ENCODE measurements at regions not wholly inside any gene's neighbourhood (a gene's known extent, or its start where the extent isn't known, plus 50 kb on each side); places are given as distances from the start of the nearest gene placed in this dataset.

GRCh38 chr15:94177112-94177511, 54.2 kb upstream of the MCTP2 start:
- no peak for FAIRE-seq
- no peak for TF ChIP-seq POLR2A (IDR thresholded peaks at IDR 0.05; ENCODE audit: low read depth, low read length)
- no peak for DNase-seq (ENCODE audit: insufficient read length, low spot score)

- no peak for TF ChIP-seq POLR2A (IDR thresholded peaks at IDR 0.05; ENCODE audit: low read depth, low read length)
- no peak for FAIRE-seq
Observed at GRCh38 chr15:94175420-94175819, 55.9 kb upstream of the MCTP2 start.

GRCh38 chr15:94174399-94174802, 57.0 kb upstream of the MCTP2 start:
- FAIRE-seq = no peak
- no peak for DNase-seq (ENCODE audit: insufficient read length, low spot score)
- TF ChIP-seq POLR2A (IDR thresholded peaks at IDR 0.05; ENCODE audit: low read depth, low read length) = no peak

More at GRCh38 chr15:94175420-94175819, 55.9 kb upstream of the MCTP2 start:
- DNase-seq (ENCODE audit: insufficient read length, low spot score) = no peak

- TF ChIP-seq POLR2A (IDR thresholded peaks at IDR 0.05; ENCODE audit: low read depth, low read length) = no peak
- FAIRE-seq (no peak), DNase-seq (ENCODE audit: insufficient read length, low spot score) (peak; percentile 7)
Observed at GRCh38 chr15:94168250-94168649, 63.1 kb upstream of the MCTP2 start.

DNA sequence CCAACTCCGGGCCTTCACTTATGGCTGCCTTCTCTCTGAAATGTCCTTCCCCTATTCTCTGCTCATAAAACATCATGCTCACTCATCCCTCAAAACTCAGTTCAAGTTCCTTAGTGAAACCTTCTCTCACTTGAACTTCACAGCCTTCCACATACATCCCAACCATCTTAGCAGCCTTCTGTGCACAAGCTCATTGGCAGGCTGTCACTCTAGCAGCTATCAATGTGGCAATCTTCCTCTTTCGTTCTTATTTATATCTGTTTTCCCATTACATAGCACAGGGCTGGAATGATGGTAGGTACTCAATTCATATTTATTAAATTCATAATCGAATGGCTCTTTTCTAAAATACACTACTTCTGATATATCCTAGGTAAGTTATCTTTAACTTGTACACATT, 66.4 kb upstream of the MCTP2 start:
- DNase-seq (ENCODE audit: insufficient read length, low spot score) = no peak
- no peak for TF ChIP-seq POLR2A (IDR thresholded peaks at IDR 0.05; ENCODE audit: low read depth, low read length)

GRCh38 chr15:94164202-94164807, 67.1 kb upstream of the MCTP2 start:
- FAIRE-seq = peak; percentile 6
- peak; percentile 3 for DNase-seq (ENCODE audit: insufficient read length, low spot score)
- no peak for TF ChIP-seq POLR2A (IDR thresholded peaks at IDR 0.05; ENCODE audit: low read depth, low read length)

More for the DNA sequence above, 66.4 kb upstream of the MCTP2 start:
- FAIRE-seq = no peak

DNA sequence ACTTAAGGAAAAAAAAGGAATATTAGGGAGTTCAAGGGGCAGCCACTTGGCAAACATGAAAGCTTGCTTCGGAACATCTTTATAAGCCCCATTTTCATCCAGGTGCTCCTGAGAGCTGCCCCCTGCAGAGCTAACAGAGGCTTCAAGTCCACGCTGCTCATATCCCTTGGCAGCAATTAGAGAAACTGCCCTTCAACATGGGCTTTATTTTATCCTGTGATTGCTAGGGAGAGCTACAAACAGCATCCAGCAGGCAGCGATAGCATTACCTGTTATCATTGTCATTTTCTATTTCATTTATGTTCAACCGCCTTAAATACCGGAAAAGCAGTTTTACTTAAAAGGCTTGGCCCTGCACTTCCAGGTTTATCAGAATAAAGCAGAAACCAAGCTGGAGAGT, 68.4 kb upstream of the MCTP2 start:
- no peak for DNase-seq (ENCODE audit: insufficient read length, low spot score)
- no peak for FAIRE-seq
- no peak for TF ChIP-seq POLR2A (IDR thresholded peaks at IDR 0.05; ENCODE audit: low read depth, low read length)

- FAIRE-seq (no peak), DNase-seq (ENCODE audit: insufficient read length, low spot score) (no peak)
- TF ChIP-seq POLR2A (IDR thresholded peaks at IDR 0.05; ENCODE audit: low read depth, low read length) = no peak
Observed at GRCh38 chr15:94154255-94154654, 77.1 kb upstream of the MCTP2 start.

DNA sequence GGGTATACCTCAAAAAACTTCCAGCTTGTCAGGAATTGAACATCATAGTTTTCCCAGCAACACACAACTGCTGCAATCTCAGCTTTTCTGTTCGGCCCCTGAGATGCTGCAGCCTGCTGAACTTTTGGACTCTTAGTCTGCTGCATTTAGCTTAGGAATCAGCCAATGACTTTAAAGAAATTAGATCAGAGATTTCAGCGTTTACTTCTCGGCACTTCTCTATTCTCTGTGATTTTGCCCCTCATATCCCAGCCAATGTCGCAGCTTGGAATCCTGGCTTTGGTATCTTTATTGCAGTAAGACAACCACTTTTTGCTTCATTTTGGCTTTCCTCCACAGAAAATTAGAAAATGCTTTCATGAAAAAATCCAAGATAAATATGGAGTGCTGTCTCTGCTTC, 86.3 kb upstream of the MCTP2 start:
- DNase-seq (ENCODE audit: insufficient read length, low spot score) = no peak

GRCh38 chr15:94141802-94142201, 89.6 kb upstream of the MCTP2 start:
- no peak for FAIRE-seq

More for the DNA sequence above, 86.3 kb upstream of the MCTP2 start:
- no peak for TF ChIP-seq POLR2A (IDR thresholded peaks at IDR 0.05; ENCODE audit: low read depth, low read length)
- no peak for FAIRE-seq

DNA sequence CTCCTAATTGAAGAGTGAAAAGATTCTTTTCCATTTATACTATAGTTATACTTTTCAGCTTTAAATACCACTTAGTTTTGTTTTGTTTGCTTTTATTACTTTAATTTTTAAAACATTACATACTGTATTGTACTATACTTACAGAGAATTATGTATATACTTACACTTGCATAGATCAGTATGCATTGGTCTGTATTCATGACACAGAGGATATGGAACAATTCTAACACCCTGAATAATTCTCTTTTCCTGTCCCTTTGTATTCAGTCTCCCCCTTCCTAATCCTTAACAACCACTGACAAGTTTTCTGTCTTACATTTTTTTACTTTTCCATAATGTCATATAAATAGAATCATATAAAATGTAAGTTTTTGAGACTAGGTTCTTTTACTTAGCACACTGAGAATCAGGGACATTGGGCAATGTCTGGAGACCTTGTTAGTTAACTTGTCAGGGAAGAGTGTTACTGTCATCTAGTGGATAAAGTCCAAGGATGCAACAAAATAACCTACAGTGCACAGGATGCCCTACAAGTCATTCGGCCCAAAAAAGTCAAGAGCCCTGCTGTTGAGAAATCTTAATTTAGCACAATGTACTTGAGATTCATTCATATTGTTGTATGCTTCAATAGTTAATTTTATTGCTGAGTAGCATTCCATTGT, 95.7 kb upstream of the MCTP2 start:
- DNase-seq (ENCODE audit: insufficient read length, low spot score) = no peak
- no peak for TF ChIP-seq POLR2A (IDR thresholded peaks at IDR 0.05; ENCODE audit: low read depth, low read length)
- no peak for FAIRE-seq

More at GRCh38 chr15:94141802-94142201, 89.6 kb upstream of the MCTP2 start:
- no peak for DNase-seq (ENCODE audit: insufficient read length, low spot score)
- no peak for TF ChIP-seq POLR2A (IDR thresholded peaks at IDR 0.05; ENCODE audit: low read depth, low read length)

DNA sequence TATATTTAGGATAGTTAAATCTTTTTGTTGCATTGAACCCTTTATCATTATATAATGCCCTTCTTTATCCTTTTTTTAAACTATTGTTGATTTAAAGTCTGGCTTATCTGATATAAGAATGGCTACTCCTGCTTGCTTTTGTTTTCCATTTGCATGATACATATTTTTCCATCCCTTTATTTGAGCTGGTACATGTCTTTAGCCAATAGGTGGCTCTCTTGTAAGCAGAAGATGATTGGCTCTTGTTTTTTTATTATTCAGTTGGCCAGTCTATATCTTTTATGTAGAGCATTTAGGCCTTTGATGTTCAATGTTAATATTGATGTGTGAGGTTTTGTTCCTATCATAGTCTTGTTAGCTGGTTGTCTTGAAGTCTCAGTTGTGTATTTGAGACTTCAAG, 99.5 kb upstream of the MCTP2 start:
- no peak for FAIRE-seq
- TF ChIP-seq POLR2A (IDR thresholded peaks at IDR 0.05; ENCODE audit: low read depth, low read length) = no peak
- DNase-seq (ENCODE audit: insufficient read length, low spot score) = no peak

DNA sequence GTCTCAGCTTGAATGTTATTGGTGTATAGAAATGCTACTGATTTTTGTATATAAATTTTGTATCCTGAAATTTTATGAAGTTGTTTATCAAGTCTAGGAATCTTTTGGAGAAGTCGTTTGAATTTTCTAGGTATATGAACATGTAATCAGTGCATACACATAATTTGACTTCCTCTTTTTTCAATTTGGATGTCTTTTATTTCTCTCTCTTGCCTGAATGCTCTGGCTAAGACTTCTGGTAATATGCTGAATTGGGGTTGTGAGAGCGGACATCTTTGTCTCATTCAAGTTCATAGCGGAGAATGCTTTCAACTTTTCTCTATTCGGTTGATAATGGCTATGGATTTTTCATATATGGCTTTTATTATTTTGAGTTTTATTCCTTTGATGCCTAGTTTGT, 100.9 kb upstream of the MCTP2 start:
- no peak for FAIRE-seq
- DNase-seq (ENCODE audit: insufficient read length, low spot score) = no peak
- TF ChIP-seq POLR2A (IDR thresholded peaks at IDR 0.05; ENCODE audit: low read depth, low read length) = no peak

GRCh38 chr15:94127006-94127405, 104.4 kb upstream of the MCTP2 start:
- TF ChIP-seq POLR2A (IDR thresholded peaks at IDR 0.05; ENCODE audit: low read depth, low read length) = no peak
- no peak for FAIRE-seq
- DNase-seq (ENCODE audit: insufficient read length, low spot score) = no peak

- TF ChIP-seq POLR2A (IDR thresholded peaks at IDR 0.05; ENCODE audit: low read depth, low read length) = no peak
- DNase-seq (ENCODE audit: insufficient read length, low spot score) (no peak), FAIRE-seq (no peak)
Observed at GRCh38 chr15:94125698-94126097, 105.7 kb upstream of the MCTP2 start.

Data from H54 (cell line).